HCT116 (cell line): ENCODE measurements at regions not wholly inside any gene's neighbourhood (a gene's known extent, or its start where the extent isn't known, plus 50 kb on each side); places are given as distances from the start of the nearest gene placed in this dataset.

Experiments
- CEBPB ChIP-seq: IDR thresholded peaks from 2 replicates; pipeline ENCODE4 v1.6.1; 2012; ENCODE audit warnings: low read depth
- FOSL1 ChIP-seq: IDR thresholded peaks from 2 replicates; pipeline ENCODE4 v1.6.1; 2012; ENCODE audit warnings: low read depth
- POLR2A ChIP-seq: IDR thresholded peaks from 2 replicates; pipeline ENCODE4 v1.7.0; 2011; ENCODE audit warnings: borderline replicate concordance; ENCODE audit not compliant: insufficient read depth, insufficient read length; ENCODE audit errors: extremely low read depth
- POLR2AphosphoS5 ChIP-seq: IDR thresholded peaks from 2 replicates; pipeline ENCODE4 v1.6.1; 2011; ENCODE audit warnings: mild to moderate bottlenecking, low read depth, low read length, moderate library complexity
- SIN3A ChIP-seq: IDR thresholded peaks from 2 replicates; pipeline ENCODE4 v1.6.1; 2012; ENCODE audit warnings: low read depth
- SRF ChIP-seq: IDR thresholded peaks from 2 replicates; pipeline ENCODE4 v1.6.1; 2012; ENCODE audit warnings: low read depth
- YY1 ChIP-seq: IDR thresholded peaks from 2 replicates; pipeline ENCODE4 v1.6.1; 2011; ENCODE audit warnings: low read length, low read depth, moderate library complexity, mild to moderate bottlenecking; ENCODE audit not compliant: insufficient replicate concordance; ENCODE audit errors: extremely low read depth
- ZNF274 ChIP-seq: fragments of 200-500 bp; sonication (Bioruptor generic); IDR thresholded peaks from 2 replicates; pipeline ENCODE4 v1.6.1; 2014; ENCODE audit warnings: mild to moderate bottlenecking, low read depth, low read length, inconsistent platforms
- TF ChIP-seq, protein P1 (sequence below), 3 experiments: fragments of 200-600 bp in 1 of 3; sonication (generic) in 1 of 3; IDR thresholded peaks in 2 of 3; conservative IDR thresholded peaks in 1 of 3; 2 replicates each; pipeline ENCODE4 v1.5.1; 2012 to 2017; ENCODE audit warnings: low read depth in 2 of 3, low read length in 2 of 3, antibody characterized with exemption in 1 of 3, borderline replicate concordance in 1 of 3, control low read depth in 1 of 3, mild to moderate bottlenecking in 1 of 3, mixed read lengths in 1 of 3, mixed run types in 1 of 3, moderate library complexity in 1 of 3; ENCODE audit not compliant: insufficient read depth in 1 of 3
- TF ChIP-seq, protein P2 (sequence below): IDR thresholded peaks from 2 replicates; pipeline ENCODE4 v1.6.1; 2012; ENCODE audit warnings: low read depth

DNA sequence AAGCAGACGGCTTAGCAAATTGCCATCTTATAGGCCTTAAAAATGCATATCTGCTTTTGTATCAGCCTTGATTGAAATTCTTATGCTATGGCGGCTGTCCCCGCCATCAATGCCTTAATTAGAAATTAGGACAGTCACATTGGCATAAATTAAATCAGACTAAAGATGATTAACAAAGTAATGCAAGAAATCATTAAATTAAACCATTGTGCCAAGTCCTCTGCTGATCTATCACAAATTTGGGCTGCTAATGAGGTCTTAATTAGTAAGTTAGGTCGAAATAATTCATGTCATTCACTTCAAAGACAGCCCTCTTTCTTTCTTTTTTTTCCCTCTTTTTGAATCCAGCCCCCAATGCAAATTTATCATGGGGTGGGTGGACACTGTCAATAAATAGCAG, 159.3 kb downstream of the MIAT start:
- TF ChIP-seq POLR2A, result no peak
- TF ChIP-seq, protein P1, sequence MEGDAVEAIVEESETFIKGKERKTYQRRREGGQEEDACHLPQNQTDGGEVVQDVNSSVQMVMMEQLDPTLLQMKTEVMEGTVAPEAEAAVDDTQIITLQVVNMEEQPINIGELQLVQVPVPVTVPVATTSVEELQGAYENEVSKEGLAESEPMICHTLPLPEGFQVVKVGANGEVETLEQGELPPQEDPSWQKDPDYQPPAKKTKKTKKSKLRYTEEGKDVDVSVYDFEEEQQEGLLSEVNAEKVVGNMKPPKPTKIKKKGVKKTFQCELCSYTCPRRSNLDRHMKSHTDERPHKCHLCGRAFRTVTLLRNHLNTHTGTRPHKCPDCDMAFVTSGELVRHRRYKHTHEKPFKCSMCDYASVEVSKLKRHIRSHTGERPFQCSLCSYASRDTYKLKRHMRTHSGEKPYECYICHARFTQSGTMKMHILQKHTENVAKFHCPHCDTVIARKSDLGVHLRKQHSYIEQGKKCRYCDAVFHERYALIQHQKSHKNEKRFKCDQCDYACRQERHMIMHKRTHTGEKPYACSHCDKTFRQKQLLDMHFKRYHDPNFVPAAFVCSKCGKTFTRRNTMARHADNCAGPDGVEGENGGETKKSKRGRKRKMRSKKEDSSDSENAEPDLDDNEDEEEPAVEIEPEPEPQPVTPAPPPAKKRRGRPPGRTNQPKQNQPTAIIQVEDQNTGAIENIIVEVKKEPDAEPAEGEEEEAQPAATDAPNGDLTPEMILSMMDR (IDR thresholded peaks at IDR 0.05 in 2 of 3, conservative IDR thresholded peaks at IDR 0.05 in 1 of 3; ENCODE audit: borderline replicate concordance in 1 of 3, insufficient read depth in 1 of 3, low read depth in 2 of 3, low read length in 2 of 3), result no peak
- no peak for TF ChIP-seq SIN3A
- TF ChIP-seq CEBPB, result no peak
- no peak for TF ChIP-seq FOSL1
- TF ChIP-seq SRF, result no peak
- no peak for TF ChIP-seq POLR2AphosphoS5
- TF ChIP-seq YY1, result no peak
- TF ChIP-seq ZNF274, result no peak
- TF ChIP-seq, protein P2, sequence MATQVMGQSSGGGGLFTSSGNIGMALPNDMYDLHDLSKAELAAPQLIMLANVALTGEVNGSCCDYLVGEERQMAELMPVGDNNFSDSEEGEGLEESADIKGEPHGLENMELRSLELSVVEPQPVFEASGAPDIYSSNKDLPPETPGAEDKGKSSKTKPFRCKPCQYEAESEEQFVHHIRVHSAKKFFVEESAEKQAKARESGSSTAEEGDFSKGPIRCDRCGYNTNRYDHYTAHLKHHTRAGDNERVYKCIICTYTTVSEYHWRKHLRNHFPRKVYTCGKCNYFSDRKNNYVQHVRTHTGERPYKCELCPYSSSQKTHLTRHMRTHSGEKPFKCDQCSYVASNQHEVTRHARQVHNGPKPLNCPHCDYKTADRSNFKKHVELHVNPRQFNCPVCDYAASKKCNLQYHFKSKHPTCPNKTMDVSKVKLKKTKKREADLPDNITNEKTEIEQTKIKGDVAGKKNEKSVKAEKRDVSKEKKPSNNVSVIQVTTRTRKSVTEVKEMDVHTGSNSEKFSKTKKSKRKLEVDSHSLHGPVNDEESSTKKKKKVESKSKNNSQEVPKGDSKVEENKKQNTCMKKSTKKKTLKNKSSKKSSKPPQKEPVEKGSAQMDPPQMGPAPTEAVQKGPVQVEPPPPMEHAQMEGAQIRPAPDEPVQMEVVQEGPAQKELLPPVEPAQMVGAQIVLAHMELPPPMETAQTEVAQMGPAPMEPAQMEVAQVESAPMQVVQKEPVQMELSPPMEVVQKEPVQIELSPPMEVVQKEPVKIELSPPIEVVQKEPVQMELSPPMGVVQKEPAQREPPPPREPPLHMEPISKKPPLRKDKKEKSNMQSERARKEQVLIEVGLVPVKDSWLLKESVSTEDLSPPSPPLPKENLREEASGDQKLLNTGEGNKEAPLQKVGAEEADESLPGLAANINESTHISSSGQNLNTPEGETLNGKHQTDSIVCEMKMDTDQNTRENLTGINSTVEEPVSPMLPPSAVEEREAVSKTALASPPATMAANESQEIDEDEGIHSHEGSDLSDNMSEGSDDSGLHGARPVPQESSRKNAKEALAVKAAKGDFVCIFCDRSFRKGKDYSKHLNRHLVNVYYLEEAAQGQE, result no peak
